Neural progenitor cell (in vitro differentiated cells): ENCODE measurements at regions not wholly inside any gene's neighbourhood (a gene's known extent, or its start where the extent isn't known, plus 50 kb on each side); places are given as distances from the start of the nearest gene placed in this dataset.
A peak's percentile ranks its signal among the peaks of the same experiment; 100 is the strongest.

Experiments
- DNase-seq: peaks from one replicate; pipeline ENCODE4 v3.0.0-alpha.2; 2016; ENCODE audit warnings: low spot score
- H2AFZ ChIP-seq: fragments of 200-600 bp; sonication (generic); replicated peaks from 2 replicates; pipeline ENCODE4 v1.6.1; 2016; ENCODE audit warnings: antibody characterized with exemption
- H3F3A ChIP-seq: fragments of 200-600 bp; sonication (generic); 2 replicates; pipeline ENCODE4 v1.6.1; 2016; ENCODE audit warnings: antibody characterized with exemption, low read depth
- H3K27ac ChIP-seq: fragments of 200-600 bp; sonication (generic); 2 replicates; pipeline ENCODE4 v1.5.1; 2016; ENCODE audit warnings: mild to moderate bottlenecking
- H3K27me3 ChIP-seq: fragments of 200-600 bp; sonication (generic); 2 replicates; pipeline ENCODE4 v1.6.1; 2016; ENCODE audit warnings: mild to moderate bottlenecking, moderate library complexity
- H3K36me3 ChIP-seq: fragments of 200-600 bp; sonication (generic); 2 replicates; pipeline ENCODE4 v1.5.1; 2016
- H3K4me1 ChIP-seq: fragments of 200-600 bp; sonication (generic); 2 replicates; pipeline ENCODE4 v1.6.1; 2016; ENCODE audit warnings: mixed run types
- H3K4me2 ChIP-seq: fragments of 200-600 bp; sonication (generic); 2 replicates; pipeline ENCODE4 v1.6.1; 2016
- H3K4me3 ChIP-seq: fragments of 200-600 bp; sonication (generic); 2 replicates; pipeline ENCODE4 v1.5.1; 2016
- H3K79me2 ChIP-seq: fragments of 200-600 bp; sonication (generic); 2 replicates; pipeline ENCODE4 v1.6.1; 2016; ENCODE audit warnings: low read depth
- H3K9ac ChIP-seq: fragments of 200-600 bp; sonication (generic); 2 replicates; pipeline ENCODE4 v1.6.1; 2016
- H3K9me3 ChIP-seq: fragments of 200-600 bp; sonication (generic); 2 replicates; pipeline ENCODE4 v1.5.1; 2016; ENCODE audit warnings: low read depth
- H4K20me1 ChIP-seq: fragments of 200-600 bp; sonication (generic); 2 replicates; pipeline ENCODE4 v1.6.1; 2016; ENCODE audit warnings: low read depth
- H3K27ac Mint-ChIP-seq: 3 replicates; pipeline ENCODE4 v1.8.0; 2021; ENCODE audit warnings: mixed read lengths
- H3K27me3 Mint-ChIP-seq: 2 replicates; pipeline ENCODE4 v1.8.0; 2022; ENCODE audit warnings: low read depth, mild to moderate bottlenecking, inconsistent platforms, moderate library complexity, mixed read lengths; ENCODE audit not compliant: insufficient read depth
- H3K36me3 Mint-ChIP-seq: 3 replicates; pipeline ENCODE4 v1.8.0; 2021; ENCODE audit warnings: mixed read lengths
- H3K4me1 Mint-ChIP-seq: 3 replicates; pipeline ENCODE4 v1.8.0; 2021; ENCODE audit warnings: mixed read lengths
- H3K4me3 Mint-ChIP-seq: 3 replicates; pipeline ENCODE4 v1.8.0; 2021; ENCODE audit warnings: mild to moderate bottlenecking, moderate library complexity, mixed read lengths
- H3K9me3 Mint-ChIP-seq: 3 replicates; pipeline ENCODE4 v1.8.0; 2020; ENCODE audit warnings: mixed read lengths
- CTCF ChIP-seq: fragments of 200-600 bp; sonication (generic); IDR thresholded peaks from 2 replicates; pipeline ENCODE4 v1.5.1; 2017; ENCODE audit warnings: antibody characterized with exemption, mild to moderate bottlenecking
- EZH2 ChIP-seq: fragments of 200-600 bp; sonication (generic); IDR thresholded peaks from 2 replicates; pipeline ENCODE4 v1.6.1; 2017; ENCODE audit warnings: antibody characterized with exemption, mild to moderate bottlenecking, moderate library complexity
- EZH2phosphoT487 ChIP-seq: fragments of 200-600 bp; sonication (generic); IDR thresholded peaks from 2 replicates; pipeline ENCODE4 v1.6.1; 2017; ENCODE audit warnings: antibody characterized with exemption

- DNase-seq, result no peak
- no peak overlapping the region for H3K9ac ChIP-seq
- H3K27me3 ChIP-seq, result no peaks in the 10 kb centered on the region
- H3K27ac Mint-ChIP-seq, result no peak overlapping the region
- no peaks in the 10 kb centered on the region for H4K20me1 ChIP-seq
- H3K4me2 ChIP-seq, result no peak overlapping the region
- no peaks in the 10 kb centered on the region for H3K9me3 Mint-ChIP-seq
- H3F3A ChIP-seq, result no peaks in the 10 kb centered on the region
- H3K4me3 Mint-ChIP-seq, result no peak overlapping the region
- H3K4me1 Mint-ChIP-seq, result peaks cover 18% of the 10 kb centered on the region
- H3K27ac ChIP-seq, result no peak overlapping the region
- H3K4me3 ChIP-seq, result no peak overlapping the region
- H3K27me3 Mint-ChIP-seq, result no peaks in the 10 kb centered on the region
- no peaks in the 10 kb centered on the region for H3K4me1 ChIP-seq
- H3K36me3 Mint-ChIP-seq, result no peaks in the 10 kb centered on the region
- no peaks in the 10 kb centered on the region for H3K9me3 ChIP-seq
- no peaks in the 10 kb centered on the region for H3K79me2 ChIP-seq
- no peaks in the 10 kb centered on the region for H3K36me3 ChIP-seq
- H2AFZ ChIP-seq, result no peak overlapping the region
- TF ChIP-seq EZH2phosphoT487 (no peak), CTCF (no peak), EZH2 (no peak)
Measured at GRCh38 chr5:159784993-159785392, 131.3 kb upstream of the ADRA1B start.

- H3K9ac ChIP-seq, result no peak overlapping the region
- Mint-ChIP-seq H3K36me3 (no peaks in the 10 kb centered on the region), H3K9me3 (no peaks in the 10 kb centered on the region), H3K27ac (peak overlapping the region; percentile 22), H3K27me3 (no peaks in the 10 kb centered on the region), H3K4me3 (no peak overlapping the region), H3K4me1 (peaks cover 18% of the 10 kb centered on the region)
- H3K27ac ChIP-seq, result no peak overlapping the region
- no peak overlapping the region for H2AFZ ChIP-seq
- H3K36me3 ChIP-seq, result no peaks in the 10 kb centered on the region
- no peak overlapping the region for H3K4me3 ChIP-seq
- no peaks in the 10 kb centered on the region for H4K20me1 ChIP-seq
- H3F3A ChIP-seq, result no peaks in the 10 kb centered on the region
- TF ChIP-seq EZH2phosphoT487 (no peak), EZH2 (no peak)
- H3K4me1 ChIP-seq, result no peaks in the 10 kb centered on the region
- no peaks in the 10 kb centered on the region for H3K27me3 ChIP-seq
- no peak overlapping the region for H3K4me2 ChIP-seq
- no peaks in the 10 kb centered on the region for H3K79me2 ChIP-seq
- DNase-seq, result no peak
- H3K9me3 ChIP-seq, result no peaks in the 10 kb centered on the region
Measured at GRCh38 chr5:159785656-159786055, 130.6 kb upstream of the ADRA1B start.

- no peak overlapping the region for H3K4me3 Mint-ChIP-seq
- Histone ChIP-seq H3K4me2 (no peak overlapping the region), H3K27ac (no peak overlapping the region), H3K27me3 (no peaks in the 10 kb centered on the region), H4K20me1 (no peaks in the 10 kb centered on the region), H2AFZ (no peak overlapping the region), H3K36me3 (no peaks in the 10 kb centered on the region), H3F3A (no peaks in the 10 kb centered on the region), H3K4me3 (no peak overlapping the region), H3K9me3 (no peaks in the 10 kb centered on the region), H3K79me2 (no peaks in the 10 kb centered on the region), H3K9ac (no peak overlapping the region), H3K4me1 (no peaks in the 10 kb centered on the region)
- no peaks in the 10 kb centered on the region for H3K27me3 Mint-ChIP-seq
- DNase-seq, result no peak
- no peak overlapping the region for H3K27ac Mint-ChIP-seq
- peaks cover 18% of the 10 kb centered on the region for H3K4me1 Mint-ChIP-seq
- no peaks in the 10 kb centered on the region for H3K36me3 Mint-ChIP-seq
- H3K9me3 Mint-ChIP-seq, result no peaks in the 10 kb centered on the region
- TF ChIP-seq EZH2 (no peak), CTCF (no peak), EZH2phosphoT487 (no peak)
Measured at GRCh38 chr5:159786201-159786600, 130.1 kb upstream of the ADRA1B start.

GRCh38 chr5:159786901-159787691 lies 129.2 kb upstream of the ADRA1B start:
- H3K27me3 Mint-ChIP-seq, result no peaks in the 10 kb centered on the region
- no peak overlapping the region for H2AFZ ChIP-seq

More at GRCh38 chr5:159786901-159787691, 129.2 kb upstream of the ADRA1B start:
- H3K27ac ChIP-seq, result no peak overlapping the region
- no peaks in the 10 kb centered on the region for H3K79me2 ChIP-seq
- H3K9me3 ChIP-seq, result no peaks in the 10 kb centered on the region
- Mint-ChIP-seq H3K4me3 (no peak overlapping the region), H3K27ac (no peak overlapping the region), H3K4me1 (peaks cover 18% of the 10 kb centered on the region), H3K9me3 (no peaks in the 10 kb centered on the region), H3K36me3 (no peaks in the 10 kb centered on the region)
- no peaks in the 10 kb centered on the region for H3K36me3 ChIP-seq
- peaks cover 7% of the 10 kb centered on the region for H3K4me1 ChIP-seq
- no peak overlapping the region for H3K4me2 ChIP-seq
- no peak for TF ChIP-seq CTCF
- no peak for TF ChIP-seq EZH2phosphoT487
- no peak for TF ChIP-seq EZH2
- no peak overlapping the region for H3K4me3 ChIP-seq
- H4K20me1 ChIP-seq, result no peaks in the 10 kb centered on the region
- no peak overlapping the region for H3K9ac ChIP-seq
- no peaks in the 10 kb centered on the region for H3K27me3 ChIP-seq
- DNase-seq, result no peak
- no peaks in the 10 kb centered on the region for H3F3A ChIP-seq
